ENCODE measurements at regions not wholly inside any gene's neighbourhood (a gene's known extent, or its start where the extent isn't known, plus 50 kb on each side); places are given as distances from the start of the nearest gene placed in this dataset.

- no peak for DNase-seq
These were observed 124.6 kb upstream of the BCL2L14 start for GRCh38 chr12:11946161-11946560.

- DNase-seq = no peak
These were observed 123.5 kb upstream of the BCL2L14 start for GRCh38 chr12:11947213-11947612.

GRCh38 chr12:11949738-11950411 lies 120.9 kb upstream of the BCL2L14 start:
- no peak for DNase-seq

- DNase-seq = no peak
These were observed 119.5 kb upstream of the BCL2L14 start for GRCh38 chr12:11951209-11951608.

GRCh38 chr12:11953523-11953922 lies 117.2 kb upstream of the BCL2L14 start:
- no peak for DNase-seq

GRCh38 chr12:11954181-11954580 lies 116.6 kb upstream of the BCL2L14 start:
- no peak for DNase-seq

- peak; percentile 66 for DNase-seq
These were observed 112.3 kb upstream of the BCL2L14 start for GRCh38 chr12:11958221-11959091.

- peak; percentile 22 for DNase-seq
These were observed 111.5 kb upstream of the BCL2L14 start for GRCh38 chr12:11959117-11959823.

GRCh38 chr12:11960646-11961045 lies 110.1 kb upstream of the BCL2L14 start:
- no peak for DNase-seq

GRCh38 chr12:11961686-11962085 lies 109.1 kb upstream of the BCL2L14 start:
- no peak for DNase-seq

- no peak for DNase-seq
These were observed 107.9 kb upstream of the BCL2L14 start for GRCh38 chr12:11962860-11963259.

GRCh38 chr12:11963841-11964471 lies 106.8 kb upstream of the BCL2L14 start:
- DNase-seq = no peak

- DNase-seq = no peak
These were observed 105.4 kb upstream of the BCL2L14 start for GRCh38 chr12:11965258-11965910.

- no peak for DNase-seq
These were observed 103.2 kb upstream of the BCL2L14 start for GRCh38 chr12:11967376-11968047.

GRCh38 chr12:11968048-11968383 lies 102.7 kb upstream of the BCL2L14 start:
- no peak for DNase-seq

GRCh38 chr12:11968516-11968915 lies 102.2 kb upstream of the BCL2L14 start:
- no peak for DNase-seq

- DNase-seq = no peak
These were observed 101.1 kb upstream of the BCL2L14 start for GRCh38 chr12:11969437-11970154.

- DNase-seq = no peak
These were observed 100.6 kb upstream of the BCL2L14 start for GRCh38 chr12:11970155-11970520.

GRCh38 chr12:11973396-11973795 lies 97.3 kb upstream of the BCL2L14 start:
- DNase-seq = no peak

GRCh38 chr12:11976005-11976404 lies 94.7 kb upstream of the BCL2L14 start:
- no peak for DNase-seq

- DNase-seq = no peak
These were observed 91.9 kb upstream of the BCL2L14 start for GRCh38 chr12:11978726-11979384.

Data from activated CD4-positive, alpha-beta T cell treated with anti-CD3 and anti-CD28 coated beads for 48 hours (primary cell).